LNCAP (cell line): ENCODE measurements at regions not wholly inside any gene's neighbourhood (a gene's known extent, or its start where the extent isn't known, plus 50 kb on each side); places are given as distances from the start of the nearest gene placed in this dataset.

Experiments
- TF ChIP-seq, protein P1 (sequence below): fragments of 450-650 bp; IDR thresholded peaks from 2 replicates; pipeline ENCODE4 v1.5.1; 2017; ENCODE audit warnings: mild to moderate bottlenecking

DNA sequence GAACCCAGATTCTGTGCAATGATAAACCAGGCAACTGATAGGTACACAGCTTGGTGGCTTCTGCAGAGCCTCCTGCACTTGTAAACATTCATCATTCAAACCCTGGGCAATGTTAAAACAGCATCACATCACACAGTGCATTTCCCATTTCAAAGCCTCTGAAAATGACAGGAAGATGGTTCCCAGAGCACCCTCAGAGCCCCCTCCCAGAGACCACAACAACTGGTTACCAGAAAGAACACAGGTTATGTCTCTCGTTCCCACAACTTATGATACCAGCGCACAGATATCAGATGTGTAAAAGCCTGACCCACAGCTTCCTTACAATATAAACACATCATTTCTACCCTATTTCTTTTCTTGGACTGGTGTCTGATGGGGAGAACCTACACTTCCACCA is 248.7 kb downstream of the AUH start:
- TF ChIP-seq, protein P1, sequence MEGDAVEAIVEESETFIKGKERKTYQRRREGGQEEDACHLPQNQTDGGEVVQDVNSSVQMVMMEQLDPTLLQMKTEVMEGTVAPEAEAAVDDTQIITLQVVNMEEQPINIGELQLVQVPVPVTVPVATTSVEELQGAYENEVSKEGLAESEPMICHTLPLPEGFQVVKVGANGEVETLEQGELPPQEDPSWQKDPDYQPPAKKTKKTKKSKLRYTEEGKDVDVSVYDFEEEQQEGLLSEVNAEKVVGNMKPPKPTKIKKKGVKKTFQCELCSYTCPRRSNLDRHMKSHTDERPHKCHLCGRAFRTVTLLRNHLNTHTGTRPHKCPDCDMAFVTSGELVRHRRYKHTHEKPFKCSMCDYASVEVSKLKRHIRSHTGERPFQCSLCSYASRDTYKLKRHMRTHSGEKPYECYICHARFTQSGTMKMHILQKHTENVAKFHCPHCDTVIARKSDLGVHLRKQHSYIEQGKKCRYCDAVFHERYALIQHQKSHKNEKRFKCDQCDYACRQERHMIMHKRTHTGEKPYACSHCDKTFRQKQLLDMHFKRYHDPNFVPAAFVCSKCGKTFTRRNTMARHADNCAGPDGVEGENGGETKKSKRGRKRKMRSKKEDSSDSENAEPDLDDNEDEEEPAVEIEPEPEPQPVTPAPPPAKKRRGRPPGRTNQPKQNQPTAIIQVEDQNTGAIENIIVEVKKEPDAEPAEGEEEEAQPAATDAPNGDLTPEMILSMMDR: no peak

DNA sequence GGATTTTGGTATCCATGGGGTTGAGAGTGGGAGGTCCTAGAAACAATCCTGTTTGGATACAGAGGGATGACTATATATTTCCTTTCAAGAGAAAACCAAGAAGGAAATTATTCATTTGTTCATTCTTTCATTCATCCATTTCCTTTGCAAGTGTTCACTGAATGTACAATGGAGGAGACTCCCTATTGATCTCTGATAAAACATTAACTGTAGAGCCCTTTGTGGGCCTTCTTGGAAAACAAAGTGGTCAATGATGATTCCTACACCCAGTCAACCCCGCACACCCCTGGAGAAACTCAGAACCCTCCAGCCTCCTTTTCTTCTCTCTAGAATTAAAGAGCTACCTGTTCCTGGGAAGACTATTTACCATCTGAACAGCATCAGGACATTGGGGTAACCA is 247.3 kb downstream of the AUH start:
- TF ChIP-seq, protein P1: no peak

DNA sequence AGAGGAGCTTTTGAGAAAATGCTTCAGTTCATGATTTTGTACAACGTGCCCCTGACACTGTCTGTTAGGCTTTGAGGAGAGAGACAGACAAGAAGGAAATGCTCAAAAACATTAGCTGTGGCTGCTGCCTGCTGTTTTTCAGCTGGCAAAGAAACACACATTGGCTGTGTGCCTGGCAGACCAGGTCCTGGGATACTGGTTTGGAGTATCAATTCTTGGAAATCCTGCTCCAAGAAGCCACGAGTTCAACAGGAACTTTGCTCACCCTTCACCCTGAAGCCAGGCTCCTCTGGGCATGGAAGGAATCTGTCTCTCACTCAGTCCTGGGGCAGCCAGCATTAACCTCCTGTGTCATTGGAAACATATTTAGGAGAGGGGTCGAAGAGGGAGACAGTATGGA is 245.5 kb downstream of the AUH start:
- TF ChIP-seq, protein P1: no peak

DNA sequence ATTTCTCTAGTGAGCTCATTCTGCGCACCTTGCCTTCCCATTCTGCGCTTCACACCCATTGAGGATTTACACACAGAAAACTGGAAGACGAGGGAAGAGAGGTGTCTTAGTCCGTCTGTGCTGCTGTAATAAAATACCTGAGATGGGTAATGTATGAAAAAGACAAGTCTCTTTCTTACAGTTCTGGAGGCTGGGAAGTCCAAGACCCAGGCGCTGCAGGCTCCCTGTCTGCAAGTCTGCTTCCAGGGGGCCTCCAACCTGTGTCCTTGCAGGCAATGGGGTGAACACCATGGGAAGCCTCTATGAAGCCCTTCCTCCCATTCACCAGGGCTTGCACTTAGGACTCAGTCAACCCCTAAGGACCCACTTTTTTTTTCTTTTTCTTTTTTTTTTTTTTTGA is 245.0 kb downstream of the AUH start:
- TF ChIP-seq, protein P1: no peak

DNA sequence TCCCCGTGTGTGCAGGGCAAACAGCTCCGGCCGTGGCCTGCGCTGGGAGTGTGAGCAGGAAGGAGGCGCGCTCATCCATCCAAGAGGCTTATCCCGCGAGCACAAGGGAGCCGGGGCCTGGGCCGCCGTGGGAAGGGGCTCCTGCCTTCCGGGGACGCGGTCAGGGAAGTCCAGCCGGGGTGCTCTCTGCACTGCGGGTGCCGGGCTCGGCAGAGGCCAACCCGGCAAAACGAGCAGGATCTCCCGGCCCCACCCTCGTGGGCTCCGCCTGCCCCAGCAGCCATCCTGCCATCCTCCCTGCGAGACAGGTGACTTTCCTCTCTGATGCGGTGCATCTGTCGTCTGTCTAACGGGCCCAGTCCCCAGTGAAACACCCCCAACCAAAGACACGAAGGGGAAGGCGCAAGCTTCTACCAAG is 244.2 kb downstream of the AUH start:
- TF ChIP-seq, protein P1: no peak

DNA sequence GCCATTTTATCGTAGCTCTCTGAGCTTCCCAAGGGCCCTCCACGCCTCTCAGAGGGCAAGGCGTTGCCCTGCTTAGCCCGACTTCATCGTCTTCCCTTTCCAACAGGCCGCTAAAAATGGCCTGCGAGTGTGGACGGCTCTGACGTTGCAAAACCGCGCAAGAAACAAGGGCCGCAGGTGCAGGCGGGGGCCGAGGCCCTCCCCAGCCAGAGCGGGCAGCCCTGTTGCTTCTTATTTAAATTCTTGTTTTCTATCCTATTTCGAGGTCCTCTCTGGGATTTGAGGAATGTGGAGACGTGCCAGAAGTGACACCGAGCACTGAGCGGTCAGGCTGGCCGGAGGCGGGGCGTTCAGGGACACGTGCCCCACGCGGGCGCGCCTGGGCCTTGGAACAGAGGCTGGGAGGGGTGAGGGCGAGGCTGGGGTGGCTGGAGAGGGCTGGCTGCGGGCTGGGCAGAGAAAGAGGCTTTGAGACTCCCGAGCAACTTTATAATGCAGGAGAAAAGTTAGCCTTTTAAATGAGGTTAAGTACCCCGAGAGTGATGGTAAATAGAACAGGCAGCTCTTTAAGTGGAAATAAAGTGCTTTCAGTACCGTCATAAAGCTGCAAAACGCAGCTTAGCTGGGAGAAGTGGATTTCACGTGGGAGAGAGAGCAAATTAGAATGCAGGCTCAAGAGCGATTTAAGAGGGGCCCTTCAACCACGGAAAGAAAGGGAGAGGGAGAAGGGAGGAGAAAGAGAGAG is 243.6 kb downstream of the AUH start:
- TF ChIP-seq, protein P1: no peak

DNA sequence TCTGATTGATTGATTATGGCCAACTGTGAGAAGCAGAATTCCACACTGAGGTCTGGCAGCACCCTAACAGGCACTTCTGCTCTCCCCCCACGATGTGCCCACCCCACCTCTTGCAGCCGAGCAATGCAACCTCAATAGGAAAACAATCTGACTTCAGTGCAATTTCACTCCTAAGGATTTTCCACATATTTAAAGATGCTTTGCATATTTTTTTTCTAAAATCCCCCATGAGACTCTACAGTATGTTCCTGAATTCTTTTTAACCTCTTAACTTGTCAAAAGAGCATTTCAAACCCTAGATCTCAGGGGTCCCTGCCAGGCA is 243.1 kb downstream of the AUH start:
- TF ChIP-seq, protein P1: no peak

DNA sequence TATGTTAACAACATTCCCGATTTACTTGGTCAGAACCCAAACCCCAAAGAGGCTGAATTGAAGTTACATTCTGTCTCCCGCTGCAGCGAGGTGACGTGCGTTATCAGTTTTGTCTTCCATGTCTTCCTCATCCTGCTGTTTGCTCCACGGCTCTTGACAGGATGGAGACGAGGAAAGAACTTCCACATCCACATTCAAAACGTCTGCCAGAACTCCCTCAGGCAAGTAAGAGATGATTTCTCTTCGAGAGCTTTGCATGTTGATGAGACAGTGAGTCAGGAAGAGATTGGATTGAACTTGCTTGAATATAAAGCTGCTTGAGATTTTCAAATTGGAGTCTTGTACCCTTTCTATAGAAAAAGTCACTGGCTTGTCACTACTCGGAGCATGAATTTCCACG is 242.6 kb downstream of the AUH start:
- TF ChIP-seq, protein P1: no peak
